Colonic mucosa (tissue), 4 donors: ENCODE measurements at regions not wholly inside any gene's neighbourhood (a gene's known extent, or its start where the extent isn't known, plus 50 kb on each side); places are given as distances from the start of the nearest gene placed in this dataset.
"Not testable (repeated sequence)": the region's sequence is repeated elsewhere in the genome, so short reads cannot be mapped to it uniquely, and the experiment has no call there.

ENCODE experiments used
- DNase-seq: peaks from one replicate; pipeline ENCODE4 v3.0.0-alpha.2; 2020
- H3K27ac ChIP-seq: fragments of 200-600 bp; one replicate; pipeline ENCODE4 v1.8.0; 2021
- H3K27me3 ChIP-seq: fragments of 200-600 bp; one replicate; pipeline ENCODE4 v1.8.0; 2021
- H3K36me3 ChIP-seq: fragments of 200-600 bp; one replicate; pipeline ENCODE4 v1.8.0; 2021
- H3K4me1 ChIP-seq: fragments of 200-600 bp; one replicate; pipeline ENCODE4 v1.8.0; 2021; ENCODE audit warnings: mild to moderate bottlenecking
- H3K4me3 ChIP-seq: fragments of 200-600 bp; one replicate; pipeline ENCODE4 v1.8.0; 2021
- H3K9ac ChIP-seq, 2 donors: one replicate each; pipeline ENCODE4 v1.7.0; 2013; ENCODE audit warnings: control low read depth in 2 of 2, low read depth in 2 of 2, low read length in 2 of 2
- H3K9me3 ChIP-seq: fragments of 200-600 bp; one replicate; pipeline ENCODE4 v1.8.0; 2021
- CTCF ChIP-seq: fragments of 200-600 bp; IDR thresholded peaks from one replicate; pipeline ENCODE4 v1.8.0; 2022; ENCODE audit warnings: antibody characterized with exemption, mild to moderate bottlenecking
- intact Hi-C: fragments of 100-400 bp; cut with DNase I; formaldehyde crosslinking; loops from one replicate; pipeline ENCODE4 v1.14.1; 2022
- donor health status: healthy.
- donor health status: DM: no; HTN: no; CAD: no.
- donor health status: DM: no; HTN: no; CAD: no.

- Histone ChIP-seq H3K9ac (no peak overlapping the region), H3K4me3 (no peak overlapping the region), H3K27ac (no peak overlapping the region), H3K27me3 (no peaks in the 10 kb centered on the region), H3K36me3 (no peaks in the 10 kb centered on the region), H3K9me3 (no peaks in the 10 kb centered on the region), H3K4me1 (no peaks in the 10 kb centered on the region)
- no peak for DNase-seq
- no peak for TF ChIP-seq CTCF
- intact Hi-C loops = no loop called here
Measured at GRCh38 chr14:106222731-106223130, 696.3 kb downstream of the TMEM121 start.

GRCh38 chr14:106227793-106228192 is 701.4 kb downstream of the TMEM121 start:
- Histone ChIP-seq H3K36me3 (no peaks in the 10 kb centered on the region), H3K27me3 (no peaks in the 10 kb centered on the region), H3K9me3 (no peaks in the 10 kb centered on the region), H3K9ac (no peak overlapping the region), H3K27ac (no peak overlapping the region), H3K4me3 (no peak overlapping the region), H3K4me1 (no peaks in the 10 kb centered on the region)
- no peak for DNase-seq
- no peak for TF ChIP-seq CTCF
- intact Hi-C loops = no loop called here

GRCh38 chr14:106228541-106229158 is 702.3 kb downstream of the TMEM121 start:
- H3K27me3 ChIP-seq = no peaks in the 10 kb centered on the region
- no peak overlapping the region for H3K4me3 ChIP-seq
- H3K9ac ChIP-seq = no peak overlapping the region
- no peaks in the 10 kb centered on the region for H3K36me3 ChIP-seq
- DNase-seq = no peak
- H3K27ac ChIP-seq = no peak overlapping the region
- H3K9me3 ChIP-seq = no peaks in the 10 kb centered on the region
- intact Hi-C loops = no loop called here
- no peaks in the 10 kb centered on the region for H3K4me1 ChIP-seq
- no peak for TF ChIP-seq CTCF

GRCh38 chr14:106230071-106230470 is 703.7 kb downstream of the TMEM121 start:
- DNase-seq = no peak
- Histone ChIP-seq H3K36me3 (no peaks in the 10 kb centered on the region), H3K27ac (no peak overlapping the region), H3K27me3 (no peaks in the 10 kb centered on the region), H3K4me3 (no peak overlapping the region), H3K9ac (no peak overlapping the region), H3K9me3 (no peaks in the 10 kb centered on the region), H3K4me1 (no peaks in the 10 kb centered on the region)
- intact Hi-C loops = no loop called here
- TF ChIP-seq CTCF = no peak

GRCh38 chr14:106233191-106233590 is 706.8 kb downstream of the TMEM121 start:
- intact Hi-C loops, H3K27ac ChIP-seq, H3K9me3 ChIP-seq, H3K4me1 ChIP-seq, H3K4me3 ChIP-seq, H3K27me3 ChIP-seq, H3K9ac ChIP-seq, H3K36me3 ChIP-seq, DNase-seq: not testable (repeated sequence)

- TF ChIP-seq CTCF = peak; percentile 38
- not testable (repeated sequence) for DNase-seq
Measured at GRCh38 chr14:106234525-106235254, 708.3 kb downstream of the TMEM121 start.

More at GRCh38 chr14:106234525-106235254, 708.3 kb downstream of the TMEM121 start:
- H3K4me1 ChIP-seq, H3K4me3 ChIP-seq, H3K27ac ChIP-seq, H3K36me3 ChIP-seq, H3K9me3 ChIP-seq, intact Hi-C loops, H3K27me3 ChIP-seq, H3K9ac ChIP-seq: not testable (repeated sequence)
